Neutrophil (primary cell): ENCODE measurements at regions not wholly inside any gene's neighbourhood (a gene's known extent, or its start where the extent isn't known, plus 50 kb on each side); places are given as distances from the start of the nearest gene placed in this dataset.

Experiments used
- H3K27ac ChIP-seq: fragments of 200-600 bp; sonication (generic); 2 replicates; pipeline ENCODE4 v1.5.1; 2016; ENCODE audit warnings: mild to moderate bottlenecking, moderate library complexity
- H3K27me3 ChIP-seq: fragments of 200-600 bp; sonication (generic); 2 replicates; pipeline ENCODE4 v1.6.0; 2016; ENCODE audit warnings: mild to moderate bottlenecking
- H3K36me3 ChIP-seq: fragments of 200-600 bp; sonication (generic); 2 replicates; pipeline ENCODE4 v1.5.1; 2017
- H3K4me1 ChIP-seq, 2 experiments: fragments of 200-600 bp in 1 of 2; sonication (generic) in 1 of 2; 1 replicate in 1 of 2; 2 replicates in 1 of 2; pipeline versions ENCODE4 v1.5.1 to v1.6.1; 2013 to 2016; ENCODE audit warnings: low read depth in 1 of 2, low read length in 1 of 2, mild to moderate bottlenecking in 1 of 2, moderate library complexity in 1 of 2; ENCODE audit not compliant: control insufficient read depth in 1 of 2, insufficient read depth in 1 of 2
- H3K4me3 ChIP-seq, 2 experiments: fragments of 200-600 bp in 1 of 2; sonication (generic) in 1 of 2; 1 replicate in 1 of 2; 2 replicates in 1 of 2; pipeline ENCODE4 v1.5.1; 2013 to 2016; ENCODE audit warnings: low read depth in 1 of 2, low read length in 1 of 2, mild to moderate bottlenecking in 1 of 2, moderate library complexity in 1 of 2
- H3K9me3 ChIP-seq: fragments of 200-600 bp; sonication (generic); 2 replicates; pipeline ENCODE4 v1.5.1; 2016
- TF ChIP-seq, protein P1 (sequence below): fragments of 200-600 bp; sonication (generic); IDR thresholded peaks from 2 replicates; pipeline ENCODE4 v1.5.1; 2016; ENCODE audit warnings: antibody characterized with exemption

DNA sequence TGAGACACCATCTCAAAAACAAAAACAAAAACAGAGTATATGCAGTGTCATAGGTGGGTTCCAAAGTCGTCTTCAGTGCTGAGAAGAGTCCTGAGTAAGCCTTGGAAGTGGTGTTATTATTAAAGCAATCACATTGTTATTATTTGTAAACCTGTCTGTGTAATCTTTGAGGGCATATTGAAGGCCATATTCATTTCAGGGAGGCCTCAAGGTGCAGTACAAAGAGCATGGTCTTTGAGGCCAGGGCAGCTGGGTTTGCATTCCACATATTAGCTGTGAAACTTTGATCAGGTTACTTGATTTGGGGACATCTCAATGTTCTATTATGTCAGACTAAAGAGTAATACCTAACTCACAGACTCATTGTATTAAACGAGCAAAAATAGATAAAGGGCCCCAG, 139.3 kb upstream of the SOX4 start:
- TF ChIP-seq, protein P1, sequence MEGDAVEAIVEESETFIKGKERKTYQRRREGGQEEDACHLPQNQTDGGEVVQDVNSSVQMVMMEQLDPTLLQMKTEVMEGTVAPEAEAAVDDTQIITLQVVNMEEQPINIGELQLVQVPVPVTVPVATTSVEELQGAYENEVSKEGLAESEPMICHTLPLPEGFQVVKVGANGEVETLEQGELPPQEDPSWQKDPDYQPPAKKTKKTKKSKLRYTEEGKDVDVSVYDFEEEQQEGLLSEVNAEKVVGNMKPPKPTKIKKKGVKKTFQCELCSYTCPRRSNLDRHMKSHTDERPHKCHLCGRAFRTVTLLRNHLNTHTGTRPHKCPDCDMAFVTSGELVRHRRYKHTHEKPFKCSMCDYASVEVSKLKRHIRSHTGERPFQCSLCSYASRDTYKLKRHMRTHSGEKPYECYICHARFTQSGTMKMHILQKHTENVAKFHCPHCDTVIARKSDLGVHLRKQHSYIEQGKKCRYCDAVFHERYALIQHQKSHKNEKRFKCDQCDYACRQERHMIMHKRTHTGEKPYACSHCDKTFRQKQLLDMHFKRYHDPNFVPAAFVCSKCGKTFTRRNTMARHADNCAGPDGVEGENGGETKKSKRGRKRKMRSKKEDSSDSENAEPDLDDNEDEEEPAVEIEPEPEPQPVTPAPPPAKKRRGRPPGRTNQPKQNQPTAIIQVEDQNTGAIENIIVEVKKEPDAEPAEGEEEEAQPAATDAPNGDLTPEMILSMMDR = no peak
- no peaks in the 10 kb centered on the region for H3K36me3 ChIP-seq
- no peak overlapping the region for H3K27ac ChIP-seq
- no peaks in the 10 kb centered on the region for H3K4me1 ChIP-seq
- no peak overlapping the region for H3K4me3 ChIP-seq
- no peaks in the 10 kb centered on the region for H3K9me3 ChIP-seq
- no peaks in the 10 kb centered on the region for H3K27me3 ChIP-seq

DNA sequence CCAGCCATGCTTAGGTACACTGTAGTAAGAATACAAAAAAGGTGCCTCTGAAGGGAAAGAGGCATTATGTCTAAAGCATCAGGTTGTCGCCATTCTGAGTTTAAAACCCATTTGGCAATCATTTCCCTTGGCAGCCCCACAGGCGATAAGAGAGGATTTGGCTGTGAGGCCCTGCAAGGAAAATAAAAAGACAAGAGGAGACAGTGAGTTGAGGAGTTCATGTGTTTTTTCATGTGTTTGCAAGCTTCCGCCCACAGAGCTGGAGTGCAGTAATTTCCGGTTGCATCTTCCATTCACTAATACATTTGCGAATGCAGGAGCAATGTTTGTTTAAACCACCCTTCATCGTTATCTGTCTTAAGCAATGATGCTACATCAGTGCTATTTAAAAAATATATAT, 138.5 kb upstream of the SOX4 start:
- Histone ChIP-seq H3K27me3 (no peaks in the 10 kb centered on the region), H3K4me1 (no peaks in the 10 kb centered on the region), H3K36me3 (no peaks in the 10 kb centered on the region), H3K9me3 (no peaks in the 10 kb centered on the region), H3K27ac (no peak overlapping the region), H3K4me3 (no peak overlapping the region)
- TF ChIP-seq, protein P1 = no peak

DNA sequence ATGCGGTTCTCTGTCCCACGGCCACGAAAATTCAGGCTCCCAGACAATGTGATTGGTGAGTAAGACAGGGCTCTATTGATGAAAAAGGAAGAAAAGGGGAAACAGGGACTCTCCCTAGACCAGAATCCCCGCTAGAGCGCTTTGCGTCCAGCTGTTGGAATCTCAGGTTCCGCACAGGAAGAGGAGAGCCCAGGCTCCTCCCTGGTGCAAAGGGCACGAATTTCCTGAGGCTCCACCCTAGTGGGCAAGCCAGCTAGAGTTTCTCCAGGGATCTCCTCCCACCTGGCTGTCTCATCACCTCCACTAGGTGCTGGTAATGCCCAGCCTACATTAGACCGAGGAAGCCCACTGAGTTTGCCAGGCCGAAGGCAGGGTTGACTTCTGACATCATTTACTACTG, 135.9 kb upstream of the SOX4 start:
- Histone ChIP-seq H3K27ac (no peak overlapping the region), H3K27me3 (no peaks in the 10 kb centered on the region), H3K4me3 (no peak overlapping the region), H3K4me1 (no peaks in the 10 kb centered on the region), H3K36me3 (no peaks in the 10 kb centered on the region), H3K9me3 (no peaks in the 10 kb centered on the region)
- TF ChIP-seq, protein P1 = no peak

- Histone ChIP-seq H3K4me3 (no peak overlapping the region), H3K9me3 (no peaks in the 10 kb centered on the region), H3K27me3 (no peaks in the 10 kb centered on the region), H3K27ac (no peak overlapping the region), H3K36me3 (no peaks in the 10 kb centered on the region), H3K4me1 (no peaks in the 10 kb centered on the region)
- TF ChIP-seq, protein P1 = no peak
Observed at GRCh38 chr6:21459641-21460040, 133.9 kb upstream of the SOX4 start.

DNA sequence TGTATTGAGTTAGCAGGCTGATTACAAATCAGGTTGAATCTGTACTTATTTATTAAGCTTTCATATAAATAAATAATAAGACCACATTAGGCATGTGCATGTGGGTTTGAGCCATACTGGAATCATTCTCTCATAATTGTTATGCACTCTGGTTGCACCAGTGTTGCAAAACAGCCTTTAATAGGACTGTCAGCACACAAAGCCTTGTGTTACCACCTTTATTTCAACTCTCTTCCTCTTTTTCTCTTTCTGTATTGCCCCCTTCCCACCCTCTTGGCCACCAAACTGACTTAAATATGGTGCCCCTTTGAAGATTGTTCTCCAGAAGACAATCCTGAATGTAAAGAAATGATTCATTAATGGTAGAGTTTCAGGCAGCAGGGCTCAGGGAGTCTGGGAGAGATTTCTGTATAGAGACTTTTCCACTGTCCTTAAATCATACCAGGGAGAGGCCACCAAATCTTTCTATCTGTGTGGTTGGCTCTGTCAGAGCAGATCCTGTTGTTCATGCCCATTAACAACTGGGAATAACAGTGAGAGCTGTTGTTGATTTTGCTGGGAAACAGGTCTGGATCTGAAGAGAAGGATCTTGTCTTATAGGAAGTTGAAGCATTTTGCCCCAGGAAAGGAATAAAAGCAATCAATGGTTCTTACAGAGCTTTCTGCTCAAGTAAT, 131.6 kb upstream of the SOX4 start:
- Histone ChIP-seq H3K27ac (no peak overlapping the region), H3K36me3 (no peaks in the 10 kb centered on the region), H3K4me1 (no peaks in the 10 kb centered on the region), H3K27me3 (no peaks in the 10 kb centered on the region), H3K4me3 (no peak overlapping the region), H3K9me3 (no peaks in the 10 kb centered on the region)
- TF ChIP-seq, protein P1 = no peak

- no peaks in the 10 kb centered on the region for H3K36me3 ChIP-seq
- TF ChIP-seq, protein P1 = no peak
- H3K9me3 ChIP-seq = no peaks in the 10 kb centered on the region
- H3K4me1 ChIP-seq = no peaks in the 10 kb centered on the region
- H3K27ac ChIP-seq = no peak overlapping the region
- H3K27me3 ChIP-seq = no peaks in the 10 kb centered on the region
- no peak overlapping the region for H3K4me3 ChIP-seq
Observed at GRCh38 chr6:21462519-21462852, 131.1 kb upstream of the SOX4 start.
